ENCODE measurements at regions not wholly inside any gene's neighbourhood (a gene's known extent, or its start where the extent isn't known, plus 50 kb on each side); places are given as distances from the start of the nearest gene placed in this dataset.

DNA sequence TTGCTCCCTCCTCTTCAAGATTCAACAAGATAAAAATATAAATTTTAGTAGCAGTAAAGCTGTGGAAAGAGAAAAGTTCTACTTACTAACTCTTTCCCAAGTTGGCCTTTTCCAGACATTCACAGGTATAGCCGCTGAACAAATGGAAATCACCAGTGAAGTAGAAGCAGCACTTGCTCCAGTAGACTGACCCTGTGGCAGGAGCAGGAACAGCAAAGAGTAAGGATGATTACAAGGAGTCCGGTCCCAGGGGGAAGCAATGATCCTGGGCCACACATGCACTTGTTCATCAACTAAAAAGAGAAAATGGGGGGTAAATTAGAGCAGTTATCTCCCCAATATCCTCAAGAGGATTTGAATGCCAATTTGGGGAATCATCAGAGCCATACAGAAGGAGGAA lies 184.9 kb downstream of the NAF1 start:
- TF ChIP-seq CTCF (conservative IDR thresholded peaks at IDR 0.05) (no peak), ZFX (IDR thresholded peaks at IDR 0.05) (no peak)
